ENCODE measurements at regions not wholly inside any gene's neighbourhood (a gene's known extent, or its start where the extent isn't known, plus 50 kb on each side); places are given as distances from the start of the nearest gene placed in this dataset.

DNA sequence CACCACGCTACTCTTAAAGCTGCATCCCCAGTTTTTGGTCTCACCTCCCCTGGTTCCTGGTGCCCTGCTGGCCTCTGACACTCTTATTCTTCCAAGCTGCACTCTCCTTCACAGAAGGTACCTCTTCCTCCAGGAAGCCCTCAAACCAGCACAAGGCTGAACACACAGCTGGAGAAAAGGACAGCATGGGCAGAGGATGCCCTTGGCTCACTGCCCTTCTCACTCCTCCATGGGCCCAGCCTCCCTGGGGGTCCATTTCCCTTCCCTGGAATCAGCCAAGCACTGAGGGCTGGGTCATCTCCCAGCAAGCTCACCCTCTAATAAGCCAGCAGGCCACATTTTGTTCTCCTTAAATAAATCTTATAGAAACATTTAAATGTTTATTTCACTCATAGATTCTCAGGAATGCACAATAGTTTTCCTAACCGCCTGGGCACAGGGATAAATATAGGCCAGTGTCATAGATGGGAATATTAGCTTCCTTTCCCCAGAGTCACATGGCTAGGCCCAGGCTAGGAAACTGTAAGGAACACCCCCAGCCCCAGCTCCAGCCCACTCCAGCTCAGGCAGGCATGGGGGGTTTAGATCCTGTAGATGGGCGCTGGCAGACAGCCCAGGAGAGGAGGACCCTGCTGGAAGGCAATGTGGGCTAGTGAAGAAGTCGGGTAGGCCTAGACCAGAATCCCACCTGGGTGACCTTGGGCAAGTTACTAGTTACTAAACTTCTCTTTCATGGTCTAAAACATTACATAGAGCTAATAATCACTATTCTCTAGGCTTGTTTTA is 51.5 kb downstream of the IRAG1 start:
- no peak overlapping the region for H3K27ac ChIP-seq
- TF ChIP-seq, protein P1, sequence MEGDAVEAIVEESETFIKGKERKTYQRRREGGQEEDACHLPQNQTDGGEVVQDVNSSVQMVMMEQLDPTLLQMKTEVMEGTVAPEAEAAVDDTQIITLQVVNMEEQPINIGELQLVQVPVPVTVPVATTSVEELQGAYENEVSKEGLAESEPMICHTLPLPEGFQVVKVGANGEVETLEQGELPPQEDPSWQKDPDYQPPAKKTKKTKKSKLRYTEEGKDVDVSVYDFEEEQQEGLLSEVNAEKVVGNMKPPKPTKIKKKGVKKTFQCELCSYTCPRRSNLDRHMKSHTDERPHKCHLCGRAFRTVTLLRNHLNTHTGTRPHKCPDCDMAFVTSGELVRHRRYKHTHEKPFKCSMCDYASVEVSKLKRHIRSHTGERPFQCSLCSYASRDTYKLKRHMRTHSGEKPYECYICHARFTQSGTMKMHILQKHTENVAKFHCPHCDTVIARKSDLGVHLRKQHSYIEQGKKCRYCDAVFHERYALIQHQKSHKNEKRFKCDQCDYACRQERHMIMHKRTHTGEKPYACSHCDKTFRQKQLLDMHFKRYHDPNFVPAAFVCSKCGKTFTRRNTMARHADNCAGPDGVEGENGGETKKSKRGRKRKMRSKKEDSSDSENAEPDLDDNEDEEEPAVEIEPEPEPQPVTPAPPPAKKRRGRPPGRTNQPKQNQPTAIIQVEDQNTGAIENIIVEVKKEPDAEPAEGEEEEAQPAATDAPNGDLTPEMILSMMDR (IDR thresholded peaks at IDR 0.05): no peak
- no peak for TF ChIP-seq ZFX (IDR thresholded peaks at IDR 0.05; ENCODE audit: borderline replicate concordance)

DNA sequence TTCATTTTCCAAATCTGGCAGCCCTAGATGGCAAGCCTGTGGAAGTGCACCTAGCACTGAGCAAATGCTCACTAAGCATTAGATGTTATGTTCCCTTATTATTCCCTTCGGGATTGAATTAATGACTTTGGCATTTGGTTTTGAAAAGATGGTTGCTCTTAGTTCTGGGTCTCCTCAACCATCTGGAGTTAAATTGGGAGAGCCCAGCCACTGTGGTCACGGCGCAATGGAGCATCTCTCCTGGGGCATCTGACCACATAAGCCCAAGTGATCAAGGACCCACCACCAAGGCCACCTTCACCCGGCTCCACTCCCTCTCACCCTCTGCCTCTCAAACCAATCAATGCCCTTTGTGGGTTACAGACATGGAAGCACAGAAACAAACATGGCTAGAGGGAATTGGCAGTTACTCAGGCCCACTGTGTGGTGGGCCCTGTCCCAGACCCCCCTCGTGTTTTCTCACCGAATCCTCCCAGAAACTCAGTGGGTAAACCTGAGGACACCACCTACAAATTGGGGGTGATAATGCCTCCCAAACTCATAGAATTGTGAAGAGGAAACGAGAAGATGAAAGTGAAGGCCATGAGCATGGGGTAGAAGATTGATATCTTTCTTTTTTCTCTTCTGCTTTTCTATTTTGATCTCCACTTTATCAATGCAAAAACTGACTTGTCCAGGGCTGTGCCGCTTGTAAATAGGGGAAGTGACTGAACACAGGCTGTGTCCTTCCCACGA is 52.2 kb downstream of the IRAG1 start:
- TF ChIP-seq ZFX (IDR thresholded peaks at IDR 0.05; ENCODE audit: borderline replicate concordance): no peak
- TF ChIP-seq, protein P1 (IDR thresholded peaks at IDR 0.05): no peak
- H3K27ac ChIP-seq: no peak overlapping the region

DNA sequence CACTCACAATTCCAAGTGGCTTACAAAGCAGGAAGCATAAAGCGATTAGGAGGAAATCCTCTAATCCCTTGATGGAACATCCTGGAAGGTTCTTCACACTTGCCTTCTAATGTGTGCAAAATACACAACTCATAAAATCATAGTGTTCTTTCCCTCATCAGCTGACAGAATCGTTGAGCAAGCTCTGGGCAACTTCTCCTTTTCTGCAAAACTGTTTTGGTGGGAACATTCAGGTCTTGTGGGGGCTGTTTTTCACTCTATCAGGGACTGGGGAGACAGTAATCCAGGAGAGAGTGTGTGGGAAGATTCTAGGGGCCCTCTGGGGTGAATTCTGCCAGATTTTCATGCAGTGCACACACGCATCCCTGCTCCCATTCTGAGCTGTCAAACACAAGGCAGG is 53.2 kb downstream of the IRAG1 start:
- H3K27ac ChIP-seq: no peak overlapping the region
- TF ChIP-seq, protein P1 (IDR thresholded peaks at IDR 0.05): no peak
- no peak for TF ChIP-seq ZFX (IDR thresholded peaks at IDR 0.05; ENCODE audit: borderline replicate concordance)

DNA sequence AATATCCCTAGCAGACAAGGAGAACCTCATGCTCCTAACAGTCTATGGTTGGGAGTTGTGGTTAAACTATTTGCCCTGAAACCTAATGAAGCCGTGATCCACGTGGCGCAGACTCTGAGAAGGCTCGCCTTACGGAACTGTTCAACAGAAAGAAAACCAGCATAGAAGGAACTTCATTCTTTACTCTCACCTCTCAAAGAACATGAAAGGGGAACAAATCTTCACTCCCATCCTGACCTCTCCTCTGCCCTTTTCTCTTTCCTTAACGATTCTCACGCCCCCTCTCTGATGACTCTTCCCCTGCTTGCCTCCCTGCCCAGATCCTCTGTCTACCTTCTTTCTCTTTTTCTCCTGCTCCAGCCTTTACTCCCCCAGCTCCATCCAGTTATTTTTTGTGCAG is 54.2 kb downstream of the IRAG1 start:
- no peak for TF ChIP-seq ZFX (IDR thresholded peaks at IDR 0.05; ENCODE audit: borderline replicate concordance)
- TF ChIP-seq, protein P1 (IDR thresholded peaks at IDR 0.05): no peak
- H3K27ac ChIP-seq: no peak overlapping the region

DNA sequence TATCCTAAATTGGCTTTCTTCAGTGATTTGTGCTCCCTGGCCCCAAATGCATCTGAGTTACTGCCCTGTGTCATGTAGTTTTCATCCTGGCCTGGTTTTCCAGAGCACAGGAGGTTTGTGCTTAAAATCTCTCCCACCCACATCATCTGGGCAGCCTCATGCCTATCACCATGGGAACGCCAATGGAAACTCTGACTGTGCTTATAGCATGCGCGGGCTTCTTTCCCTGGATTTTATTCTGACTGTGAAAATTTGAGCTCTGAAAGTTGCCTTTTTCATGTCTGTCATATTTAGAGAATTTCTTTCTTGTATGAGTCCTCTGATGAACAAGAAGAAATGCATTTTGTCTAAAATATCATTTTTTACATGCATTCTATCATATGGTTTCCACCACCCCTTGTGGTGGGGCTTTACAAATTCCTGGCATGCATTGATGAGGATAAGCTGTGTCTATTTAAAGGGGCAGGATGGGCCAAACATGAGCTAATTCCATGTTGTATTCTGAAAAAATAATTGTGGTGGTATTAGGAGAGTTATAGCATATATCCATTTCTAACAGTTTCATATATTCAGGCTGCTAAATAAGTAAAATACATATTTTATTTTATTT is 55.1 kb downstream of the IRAG1 start:
- no peak overlapping the region for H3K27ac ChIP-seq
- TF ChIP-seq, protein P1 (IDR thresholded peaks at IDR 0.05): no peak
- no peak for TF ChIP-seq ZFX (IDR thresholded peaks at IDR 0.05; ENCODE audit: borderline replicate concordance)

DNA sequence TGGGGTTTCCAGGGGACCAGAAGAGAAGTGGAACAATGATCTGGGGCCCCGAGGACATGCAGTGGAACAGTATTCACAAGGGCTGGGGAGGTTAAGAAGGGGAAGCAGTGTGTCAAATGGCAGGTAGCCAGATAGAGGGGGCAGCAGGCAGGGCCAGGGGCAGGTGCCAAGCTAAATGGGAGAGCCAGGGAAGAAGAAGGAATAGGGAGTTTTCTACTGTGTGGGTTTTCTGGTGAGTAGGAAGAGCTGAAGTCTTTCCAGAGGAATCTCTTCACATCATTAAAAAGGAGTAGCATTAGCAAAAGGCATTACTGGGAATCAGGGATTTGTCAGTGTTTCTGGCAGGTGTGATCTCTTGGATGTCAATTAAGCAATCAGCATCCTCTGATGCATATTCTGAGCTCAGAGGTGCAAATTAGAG is 55.8 kb downstream of the IRAG1 start:
- no peak for TF ChIP-seq ZFX (IDR thresholded peaks at IDR 0.05; ENCODE audit: borderline replicate concordance)
- TF ChIP-seq, protein P1 (IDR thresholded peaks at IDR 0.05): no peak
- no peak overlapping the region for H3K27ac ChIP-seq
